Glutamatergic neuron (in vitro differentiated cells): ENCODE measurements at regions not wholly inside any gene's neighbourhood (a gene's known extent, or its start where the extent isn't known, plus 50 kb on each side); places are given as distances from the start of the nearest gene placed in this dataset.

Experiments used
- DNase-seq: peaks from one replicate; pipeline ENCODE4 v3.0.0; 2022
- H3K27ac Mint-ChIP-seq: one replicate; pipeline ENCODE4 v1.8.0; 2020; ENCODE audit warnings: mild to moderate bottlenecking, mixed read lengths, inconsistent platforms; ENCODE audit not compliant: unreplicated experiment
- H3K27me3 Mint-ChIP-seq: one replicate; pipeline ENCODE4 v1.8.0; 2020; ENCODE audit warnings: mild to moderate bottlenecking, moderate library complexity, mixed read lengths, inconsistent platforms; ENCODE audit not compliant: unreplicated experiment
- H3K36me3 Mint-ChIP-seq: one replicate; pipeline ENCODE4 v1.8.0; 2020; ENCODE audit warnings: mild to moderate bottlenecking, mixed read lengths, inconsistent platforms; ENCODE audit not compliant: unreplicated experiment
- H3K4me1 Mint-ChIP-seq: one replicate; pipeline ENCODE4 v1.8.0; 2020; ENCODE audit warnings: mild to moderate bottlenecking, low read depth, mixed read lengths, inconsistent platforms; ENCODE audit not compliant: unreplicated experiment
- H3K4me3 Mint-ChIP-seq: one replicate; pipeline ENCODE4 v1.8.0; 2020; ENCODE audit warnings: mild to moderate bottlenecking, mixed read lengths, inconsistent platforms; ENCODE audit not compliant: unreplicated experiment
- H3K9me3 Mint-ChIP-seq: one replicate; pipeline ENCODE4 v1.8.0; 2020; ENCODE audit warnings: mild to moderate bottlenecking, moderate library complexity, mixed read lengths, inconsistent platforms; ENCODE audit not compliant: unreplicated experiment
- CTCF ChIP-seq: fragments of 200-600 bp; sonication (generic); IDR thresholded peaks from one replicate; pipeline ENCODE4 v1.5.0; 2021; ENCODE audit not compliant: partially characterized antibody, unreplicated experiment

GRCh38 chr22:48055827-48056226, 1293.4 kb downstream of the TBC1D22A start:
- no peaks in the 10 kb centered on the region for H3K36me3 Mint-ChIP-seq
- H3K27me3 Mint-ChIP-seq: peaks cover 5% of the 10 kb centered on the region
- TF ChIP-seq CTCF: no peak
- peaks cover 15% of the 10 kb centered on the region for H3K9me3 Mint-ChIP-seq
- no peak overlapping the region for H3K4me3 Mint-ChIP-seq
- peaks cover 7% of the 10 kb centered on the region for H3K4me1 Mint-ChIP-seq
- H3K27ac Mint-ChIP-seq: no peak overlapping the region
- DNase-seq: no peak

- no peak overlapping the region for H3K4me3 Mint-ChIP-seq
- peaks cover 5% of the 10 kb centered on the region for H3K27me3 Mint-ChIP-seq
- H3K36me3 Mint-ChIP-seq: no peaks in the 10 kb centered on the region
- peaks cover 14% of the 10 kb centered on the region for H3K9me3 Mint-ChIP-seq
- no peak for TF ChIP-seq CTCF
- no peak for DNase-seq
- no peak overlapping the region for H3K27ac Mint-ChIP-seq
- peaks cover 7% of the 10 kb centered on the region for H3K4me1 Mint-ChIP-seq
Measured at GRCh38 chr22:48055185-48055584, 1292.7 kb downstream of the TBC1D22A start.

GRCh38 chr22:48054596-48054995, 1292.1 kb downstream of the TBC1D22A start:
- H3K9me3 Mint-ChIP-seq: peaks cover 14% of the 10 kb centered on the region
- peaks cover 7% of the 10 kb centered on the region for H3K4me1 Mint-ChIP-seq
- no peaks in the 10 kb centered on the region for H3K36me3 Mint-ChIP-seq
- H3K27ac Mint-ChIP-seq: no peak overlapping the region
- no peak overlapping the region for H3K4me3 Mint-ChIP-seq
- peaks cover 5% of the 10 kb centered on the region for H3K27me3 Mint-ChIP-seq
- no peak for DNase-seq
- no peak for TF ChIP-seq CTCF

- H3K4me1 Mint-ChIP-seq: peaks cover 7% of the 10 kb centered on the region
- DNase-seq: no peak
- H3K36me3 Mint-ChIP-seq: no peaks in the 10 kb centered on the region
- peak overlapping the region; percentile 79 for H3K27ac Mint-ChIP-seq
- peaks cover 12% of the 10 kb centered on the region for H3K9me3 Mint-ChIP-seq
- TF ChIP-seq CTCF: no peak
- no peak overlapping the region for H3K4me3 Mint-ChIP-seq
- peaks cover 5% of the 10 kb centered on the region for H3K27me3 Mint-ChIP-seq
Measured at GRCh38 chr22:48053973-48054372, 1291.5 kb downstream of the TBC1D22A start.

GRCh38 chr22:48053486-48053885, 1291.0 kb downstream of the TBC1D22A start:
- TF ChIP-seq CTCF: no peak
- Mint-ChIP-seq H3K4me1 (peaks cover 7% of the 10 kb centered on the region), H3K27me3 (peaks cover 10% of the 10 kb centered on the region), H3K27ac (peak overlapping the region; percentile 79), H3K4me3 (no peak overlapping the region), H3K9me3 (peaks cover 16% of the 10 kb centered on the region), H3K36me3 (no peaks in the 10 kb centered on the region)
- DNase-seq: peak; percentile 43
